ENCODE measurements at regions not wholly inside any gene's neighbourhood (a gene's known extent, or its start where the extent isn't known, plus 50 kb on each side); places are given as distances from the start of the nearest gene placed in this dataset.

GRCh38 chr22:26894766-26895485 lies 237.5 kb downstream of the MIAT start:
- intact Hi-C loops (cut with DNase I) = no loop called here
- DNase-seq (no peak), ATAC-seq (peak; percentile 59)
- H3K27ac ChIP-seq = peak overlapping the region; percentile 31
- H3K27me3 ChIP-seq = peaks cover 7% of the 10 kb centered on the region
- no peaks in the 10 kb centered on the region for H3K9me3 ChIP-seq
- no peak overlapping the region for H3K4me3 ChIP-seq
- no peaks in the 10 kb centered on the region for H3K36me3 ChIP-seq
- no peaks in the 10 kb centered on the region for H3K4me1 ChIP-seq
- no peak for TF ChIP-seq CTCF (IDR thresholded peaks at IDR 0.05)

DNA sequence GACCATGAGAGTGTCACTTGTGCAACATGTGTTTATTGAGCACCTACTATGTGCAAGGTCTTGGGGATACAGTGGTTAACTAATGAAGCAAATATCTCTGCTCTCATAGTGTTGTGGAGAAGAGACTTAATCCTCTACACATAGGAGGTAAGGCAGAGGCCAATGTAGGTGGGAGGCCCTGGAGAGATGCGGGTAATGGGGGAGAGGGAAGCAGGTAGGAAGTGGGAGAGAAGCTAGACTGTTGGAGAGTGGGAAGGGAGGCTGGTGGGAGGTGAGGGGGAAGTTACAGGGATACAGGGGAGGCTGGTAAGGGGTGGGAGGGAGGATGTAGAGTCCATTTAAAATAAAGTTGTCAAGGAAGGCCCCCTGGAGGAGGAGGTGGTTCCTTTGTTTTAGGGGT lies 240.0 kb downstream of the MIAT start:
- peaks cover 14% of the 10 kb centered on the region for H3K27me3 ChIP-seq
- no peak overlapping the region for H3K4me3 ChIP-seq
- no peak for ATAC-seq
- TF ChIP-seq CTCF (IDR thresholded peaks at IDR 0.05) = no peak
- H3K4me1 ChIP-seq = peaks cover 4% of the 10 kb centered on the region
- H3K27ac ChIP-seq = no peak overlapping the region
- intact Hi-C loops (cut with DNase I) = no loop called here
- no peak for DNase-seq
- H3K36me3 ChIP-seq = no peaks in the 10 kb centered on the region
- H3K9me3 ChIP-seq = no peaks in the 10 kb centered on the region

DNA sequence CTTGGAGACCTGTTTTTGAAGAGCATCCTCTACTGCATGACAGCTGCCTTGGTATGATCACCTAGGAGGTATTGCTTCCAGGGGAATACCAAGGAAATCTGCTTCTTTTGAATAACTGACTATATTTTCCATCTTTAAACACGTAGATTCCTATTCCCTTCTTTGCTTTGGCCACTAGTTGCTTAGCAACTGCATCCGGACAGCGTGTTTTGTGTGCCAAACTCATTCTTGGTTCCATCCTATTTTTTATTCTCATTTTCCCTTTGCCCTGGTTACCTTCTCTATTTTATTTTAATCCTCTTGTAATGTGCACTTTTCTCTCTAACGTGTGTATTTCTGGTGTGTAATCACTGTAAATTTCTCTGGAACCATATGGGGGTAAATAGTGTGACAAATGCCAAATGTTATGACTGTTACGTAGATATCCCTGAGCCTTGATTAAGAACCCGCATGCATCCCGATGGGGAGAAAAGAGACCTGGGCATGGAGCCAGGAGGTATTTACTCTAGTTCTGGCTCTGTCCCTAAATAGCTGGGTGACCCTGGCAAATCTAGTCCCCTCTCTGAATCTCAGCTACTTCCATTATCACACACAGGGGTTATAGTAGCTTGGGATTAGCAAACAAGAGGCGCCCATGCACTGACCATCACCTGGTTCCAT lies 241.7 kb downstream of the MIAT start:
- Histone ChIP-seq H3K4me3 (no peak overlapping the region), H3K4me1 (peaks cover 10% of the 10 kb centered on the region), H3K36me3 (no peaks in the 10 kb centered on the region), H3K9me3 (no peaks in the 10 kb centered on the region), H3K27ac (no peak overlapping the region), H3K27me3 (peaks cover 14% of the 10 kb centered on the region)
- DNase-seq = no peak
- no peak for TF ChIP-seq CTCF (IDR thresholded peaks at IDR 0.05)
- no peak for ATAC-seq
- intact Hi-C loops (cut with DNase I) = no loop called here

DNA sequence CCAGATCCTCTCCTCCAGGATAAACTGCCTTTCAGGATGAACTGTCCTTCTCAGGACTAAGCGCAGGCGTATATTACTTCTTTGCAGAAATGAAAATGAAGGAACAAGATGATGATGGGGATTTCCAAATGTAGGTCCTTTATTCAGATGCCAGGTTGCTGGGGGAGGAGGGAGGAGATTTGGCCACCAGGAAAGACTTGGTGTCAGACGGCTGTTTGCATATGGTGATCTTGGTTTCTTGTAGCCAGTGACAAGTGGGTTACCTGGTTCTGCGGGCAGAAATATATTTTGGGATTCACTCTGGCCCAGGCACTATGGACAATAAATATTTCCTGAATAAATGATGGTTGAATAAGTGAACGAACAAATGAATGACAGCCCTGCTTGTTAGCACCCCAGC lies 243.4 kb downstream of the MIAT start:
- intact Hi-C loops (cut with DNase I) = no loop called here
- Histone ChIP-seq H3K27me3 (peaks cover 14% of the 10 kb centered on the region), H3K4me3 (no peak overlapping the region), H3K27ac (no peak overlapping the region), H3K36me3 (no peaks in the 10 kb centered on the region), H3K4me1 (peaks cover 10% of the 10 kb centered on the region), H3K9me3 (no peaks in the 10 kb centered on the region)
- no peak for TF ChIP-seq CTCF (IDR thresholded peaks at IDR 0.05)
- DNase-seq (no peak), ATAC-seq (no peak)

DNA sequence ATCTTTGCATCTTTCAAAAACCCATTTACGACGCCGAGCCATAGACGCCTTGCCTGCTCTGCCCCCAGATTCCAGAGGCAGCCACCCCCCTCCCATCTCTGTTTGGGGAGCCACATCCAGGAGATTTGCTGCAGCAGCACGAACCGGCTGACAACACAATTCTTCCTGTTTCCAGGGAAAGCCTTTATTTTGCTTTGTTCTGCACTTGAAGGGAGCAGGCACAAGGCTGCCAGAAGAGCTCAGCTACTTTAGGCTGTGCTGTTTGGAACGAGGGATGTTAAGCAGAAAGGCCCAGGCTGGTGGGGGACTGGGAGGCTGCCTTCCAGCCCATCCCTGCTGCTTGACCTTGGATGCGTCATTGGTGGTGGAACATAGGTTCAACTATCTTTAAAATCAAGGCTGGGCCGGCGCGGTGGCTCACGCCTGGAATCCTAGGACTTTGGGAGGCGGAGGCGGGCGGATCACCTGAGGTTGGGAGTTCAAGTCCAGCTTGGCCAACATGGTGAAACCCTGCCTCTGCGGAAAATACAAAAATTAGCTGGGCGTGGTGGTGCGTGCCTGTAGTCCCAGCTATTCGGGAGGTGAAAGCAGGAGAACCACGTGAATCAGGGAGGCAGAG lies 243.9 kb downstream of the MIAT start:
- no peak overlapping the region for H3K4me3 ChIP-seq
- no peaks in the 10 kb centered on the region for H3K9me3 ChIP-seq
- H3K4me1 ChIP-seq = peaks cover 10% of the 10 kb centered on the region
- ATAC-seq = no peak
- intact Hi-C loops (cut with DNase I) = no loop called here
- no peak for TF ChIP-seq CTCF (IDR thresholded peaks at IDR 0.05)
- H3K27ac ChIP-seq = no peak overlapping the region
- H3K27me3 ChIP-seq = peaks cover 14% of the 10 kb centered on the region
- H3K36me3 ChIP-seq = no peaks in the 10 kb centered on the region
- no peak for DNase-seq
